Suppressor macrophage (primary cell): ENCODE measurements at regions not wholly inside any gene's neighbourhood (a gene's known extent, or its start where the extent isn't known, plus 50 kb on each side); places are given as distances from the start of the nearest gene placed in this dataset.

Experiments
- DNase-seq, 4 experiments: peaks; one replicate each; pipeline ENCODE4 v3.0.0-alpha.2; 2020 to 2022

DNA sequence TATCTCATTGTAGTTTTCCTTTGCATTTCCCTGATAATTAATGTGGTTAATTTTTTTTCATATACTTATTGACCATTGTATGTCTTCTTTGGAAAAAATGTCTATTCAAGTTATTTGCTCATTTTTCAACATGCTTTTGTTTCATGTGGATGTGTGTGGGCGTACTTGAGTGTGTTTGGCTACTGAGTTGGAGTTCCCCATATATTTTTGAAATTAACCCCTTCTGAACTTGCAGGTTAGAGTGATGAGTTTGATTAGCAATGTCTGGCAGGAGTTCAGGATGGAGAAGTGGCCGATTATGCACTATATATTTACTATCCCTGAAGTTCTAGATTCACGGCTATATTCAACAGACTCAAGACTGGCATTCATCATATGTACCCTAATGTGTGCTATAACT lies 250.4 kb upstream of the TTC14 start:
- no peak for DNase-seq

DNA sequence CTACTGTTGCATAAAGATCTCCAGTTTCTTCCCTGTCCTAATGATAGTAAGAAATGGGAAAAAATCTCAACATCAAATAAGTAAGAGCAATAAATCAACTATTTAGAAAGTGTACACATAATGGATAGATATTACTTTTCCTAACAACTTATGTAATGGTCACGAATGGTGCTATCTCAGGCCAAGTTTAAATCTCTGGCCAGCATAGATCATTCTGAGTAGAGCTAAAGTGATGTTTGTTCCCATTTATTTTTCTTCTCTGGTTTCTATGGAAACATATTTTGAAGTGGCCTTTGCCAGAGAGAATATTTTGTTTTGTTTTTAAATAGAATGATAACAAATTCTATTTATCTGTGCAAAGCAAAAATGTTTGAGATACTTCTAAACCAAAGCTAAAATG lies 249.7 kb upstream of the TTC14 start:
- DNase-seq = no peak

DNA sequence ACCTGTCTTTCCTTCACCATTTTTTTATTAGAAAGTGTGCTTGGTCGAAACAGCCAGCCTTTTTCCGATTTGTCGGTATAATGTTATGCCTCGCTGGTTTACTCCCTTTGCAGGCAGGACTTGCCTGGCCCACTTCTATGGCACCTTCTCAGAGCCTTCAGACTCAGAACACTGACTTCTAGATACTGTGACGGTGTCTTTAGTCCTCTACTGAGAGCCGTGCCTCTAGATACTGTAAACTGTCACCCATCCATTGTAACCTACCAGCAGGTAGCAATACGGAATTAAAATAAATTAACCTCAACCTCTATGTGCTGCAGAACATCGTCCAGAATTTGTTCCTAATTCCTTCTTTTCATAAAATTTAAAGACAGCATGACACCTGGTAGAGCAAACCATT lies 247.7 kb upstream of the TTC14 start:
- DNase-seq = no peak

DNA sequence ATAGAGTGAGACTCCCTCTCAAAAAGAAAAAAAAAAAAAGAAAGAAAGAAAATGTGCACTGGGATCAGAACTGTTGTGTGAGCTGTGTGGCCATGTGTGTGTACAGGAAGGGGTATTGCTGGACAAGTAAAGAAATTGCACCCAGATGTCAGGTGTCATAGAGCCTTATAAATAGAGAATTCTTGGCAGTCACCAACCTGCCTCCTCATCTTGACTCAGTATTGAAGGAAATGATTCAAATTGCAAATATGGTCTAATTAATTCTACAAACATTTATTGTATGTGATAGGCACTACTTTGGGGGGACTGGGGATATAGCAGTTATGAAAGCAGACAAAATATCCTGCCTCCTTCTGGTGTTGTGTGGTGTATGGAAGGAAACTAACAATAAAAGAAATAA lies 243.8 kb upstream of the TTC14 start:
- DNase-seq = no peak

DNA sequence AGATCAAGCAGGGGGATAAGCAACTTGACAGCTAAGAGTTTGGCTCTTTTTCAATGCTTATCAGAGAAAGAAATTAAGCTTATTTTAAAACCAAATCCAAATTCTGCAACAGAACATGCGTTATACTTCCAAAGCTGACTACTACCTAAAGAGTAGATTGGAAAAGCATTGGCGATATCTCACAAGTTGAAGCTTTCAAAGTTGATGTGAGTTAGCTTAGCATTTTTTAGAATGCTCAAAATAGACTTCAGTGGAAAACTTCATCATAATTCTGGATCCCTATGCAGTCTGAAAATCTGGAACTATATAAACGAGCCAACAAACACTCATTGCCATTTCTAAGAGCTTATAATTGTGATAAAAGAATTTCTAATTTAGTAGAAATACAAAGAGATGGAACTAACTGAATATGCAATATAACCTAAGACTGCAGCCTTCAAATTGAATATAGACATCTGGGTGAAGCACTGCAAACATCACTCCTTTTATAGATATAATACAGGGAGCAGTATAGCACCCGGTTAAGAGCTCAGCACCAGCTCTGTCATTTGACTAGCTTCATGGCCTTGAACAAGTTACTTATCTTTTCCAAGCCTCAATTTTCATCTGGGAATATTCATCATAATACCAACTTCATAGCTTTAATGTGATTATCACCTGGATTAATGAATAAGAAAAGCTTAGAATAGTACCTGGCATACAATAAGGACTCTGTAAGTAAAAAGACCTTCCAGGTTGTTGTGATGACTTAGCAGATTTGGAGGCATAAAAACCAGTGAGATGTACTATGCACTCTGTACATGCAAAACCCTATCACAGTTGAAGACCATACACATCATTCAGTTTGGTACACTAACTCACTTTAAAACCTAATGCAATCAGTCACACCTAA lies 242.7 kb upstream of the TTC14 start:
- DNase-seq = no peak

DNA sequence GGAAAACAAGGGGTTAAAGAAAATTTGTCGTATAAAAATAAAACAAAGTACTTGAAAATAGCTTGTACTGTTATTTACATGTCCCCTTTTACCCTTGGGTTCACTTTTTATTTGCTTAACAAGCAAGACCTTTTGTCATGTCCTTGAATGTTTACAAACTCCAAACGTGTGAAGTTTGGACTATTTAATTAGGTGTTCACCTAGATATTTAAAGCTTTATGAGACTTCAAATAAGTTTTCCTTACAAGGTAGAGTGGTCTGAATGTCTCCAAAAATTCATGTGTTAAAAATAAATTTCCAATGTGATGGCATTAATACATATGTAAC lies 242.0 kb upstream of the TTC14 start:
- DNase-seq = no peak

DNA sequence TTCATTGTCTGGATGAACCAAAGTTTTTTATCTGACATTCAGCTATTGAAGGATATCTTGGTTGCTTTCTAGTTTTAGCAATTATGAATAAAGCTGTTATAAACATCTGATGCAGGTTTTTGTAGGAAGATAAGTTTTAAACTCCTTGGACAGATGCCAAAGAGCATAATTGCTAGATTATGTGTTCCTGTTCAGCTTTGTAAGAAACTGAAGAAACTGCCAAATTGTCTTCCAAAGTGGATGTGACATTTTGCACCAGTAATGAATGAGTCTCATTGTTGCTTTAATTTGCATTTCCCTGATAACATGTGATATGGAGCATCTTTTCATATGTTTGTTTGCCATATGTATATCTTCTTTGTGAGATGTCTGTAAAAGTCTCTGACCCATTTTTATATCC lies 239.9 kb upstream of the TTC14 start:
- DNase-seq = no peak

DNA sequence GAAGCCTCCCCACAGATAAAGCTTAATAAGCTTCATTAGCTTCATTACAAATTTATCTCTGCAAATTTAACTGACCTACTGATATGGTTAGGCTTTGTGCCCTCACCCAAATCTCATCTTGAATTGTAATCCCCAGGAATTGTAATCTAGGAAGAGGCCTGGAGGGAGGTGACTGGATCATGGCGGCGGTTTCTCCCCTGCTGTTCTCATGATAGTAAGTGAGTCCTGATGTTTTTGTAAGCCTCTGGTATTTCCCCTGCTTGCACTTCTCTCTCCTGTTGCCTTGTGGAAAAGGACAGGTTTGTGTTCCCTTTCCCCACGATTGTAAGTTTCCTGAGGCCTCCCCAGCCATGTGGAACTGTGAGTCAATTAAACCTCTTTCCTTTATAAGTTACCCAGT lies 226.1 kb upstream of the TTC14 start:
- DNase-seq = no peak

DNA sequence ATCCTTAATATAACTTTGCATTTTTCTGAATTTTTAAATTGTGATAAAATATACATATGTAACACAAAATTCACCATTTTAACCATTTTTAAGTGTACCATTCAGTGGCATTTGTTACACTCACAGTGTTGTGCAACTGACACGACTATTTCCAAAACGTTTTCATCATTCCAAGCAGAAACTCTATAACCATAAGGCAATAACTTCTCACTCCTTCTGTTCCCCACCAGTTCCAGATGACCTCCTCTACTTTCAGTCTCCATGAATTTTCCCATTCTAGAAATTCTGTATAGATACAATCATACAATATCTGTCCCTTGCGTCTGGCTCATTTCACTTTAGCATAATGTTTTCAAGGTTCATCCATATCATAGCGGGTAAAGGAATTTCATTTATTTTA lies 223.5 kb upstream of the TTC14 start:
- no peak for DNase-seq

DNA sequence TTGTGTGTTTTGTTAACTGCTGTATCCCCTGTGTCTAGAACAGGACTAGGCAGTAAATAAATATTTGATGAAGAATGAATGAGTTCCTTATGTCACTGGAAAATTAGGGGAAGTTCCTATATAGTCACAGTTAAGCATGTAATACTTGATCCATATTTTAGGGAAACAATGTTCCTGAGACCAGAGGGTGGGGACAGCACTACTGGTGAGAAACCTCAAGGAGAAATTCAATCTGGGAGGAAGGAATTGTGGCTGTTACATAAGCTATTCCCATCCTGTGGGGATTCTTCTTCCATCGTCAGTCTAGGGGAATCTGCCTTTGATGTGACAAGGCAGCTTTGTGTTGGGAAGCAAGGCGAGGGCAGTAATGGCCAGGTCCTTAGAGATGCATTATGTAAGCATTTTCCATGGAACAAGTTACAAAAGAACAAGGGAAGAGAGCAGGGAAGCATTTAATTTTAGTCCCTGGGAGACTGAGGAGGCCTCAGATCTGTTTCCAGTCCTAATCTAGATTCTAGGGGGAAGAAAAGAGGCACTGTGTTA lies 219.3 kb upstream of the TTC14 start:
- DNase-seq = no peak

DNA sequence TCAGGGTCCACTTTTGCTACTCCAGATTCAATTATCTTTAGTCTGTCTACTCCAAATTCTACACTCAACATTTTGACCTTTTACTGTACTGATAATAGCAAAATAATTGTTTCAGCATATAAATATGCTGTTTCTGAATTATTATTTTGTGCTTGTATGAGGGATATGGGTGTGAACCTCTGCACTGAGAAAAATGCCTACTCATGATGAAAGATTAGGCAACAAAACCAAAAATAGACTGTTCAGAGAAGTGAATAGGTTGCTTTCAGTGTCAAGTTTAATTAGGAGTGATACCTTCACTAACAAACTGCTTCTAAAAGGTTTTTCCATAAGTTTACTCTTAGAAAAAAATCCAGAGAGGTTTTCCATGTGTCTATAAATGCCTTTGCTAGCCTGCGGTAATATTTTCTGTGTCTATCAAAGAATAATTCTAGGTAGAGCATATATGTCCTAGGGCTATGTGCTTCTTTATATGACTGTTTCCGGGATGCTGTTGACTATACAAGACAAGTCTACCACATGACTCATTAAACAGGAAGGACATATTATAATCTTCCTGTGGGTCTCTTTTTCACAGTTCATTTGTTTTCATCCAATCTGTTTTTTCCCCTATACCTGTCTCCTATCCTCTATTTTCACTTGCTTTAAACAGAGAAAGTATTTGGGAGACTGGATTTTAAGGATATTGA lies 218.5 kb upstream of the TTC14 start:
- DNase-seq = no peak

DNA sequence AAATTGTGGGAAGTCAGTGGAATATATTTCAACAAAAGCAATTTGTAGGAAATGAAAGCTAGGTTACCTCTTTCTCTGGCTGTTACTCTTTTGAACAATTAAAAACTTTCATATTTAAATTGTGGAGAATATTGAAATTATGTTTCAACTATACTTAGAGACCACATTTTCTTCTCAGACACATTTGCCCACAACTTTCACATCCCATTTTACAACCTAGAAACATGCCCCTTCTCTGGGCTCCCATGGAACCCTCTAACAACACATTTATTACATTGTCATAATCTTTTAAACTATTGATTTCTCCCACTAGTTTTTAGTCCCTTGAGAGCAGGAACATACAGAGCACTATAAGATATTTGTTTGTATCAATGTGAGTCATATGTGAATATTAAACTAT lies 211.7 kb upstream of the TTC14 start:
- DNase-seq = no peak

DNA sequence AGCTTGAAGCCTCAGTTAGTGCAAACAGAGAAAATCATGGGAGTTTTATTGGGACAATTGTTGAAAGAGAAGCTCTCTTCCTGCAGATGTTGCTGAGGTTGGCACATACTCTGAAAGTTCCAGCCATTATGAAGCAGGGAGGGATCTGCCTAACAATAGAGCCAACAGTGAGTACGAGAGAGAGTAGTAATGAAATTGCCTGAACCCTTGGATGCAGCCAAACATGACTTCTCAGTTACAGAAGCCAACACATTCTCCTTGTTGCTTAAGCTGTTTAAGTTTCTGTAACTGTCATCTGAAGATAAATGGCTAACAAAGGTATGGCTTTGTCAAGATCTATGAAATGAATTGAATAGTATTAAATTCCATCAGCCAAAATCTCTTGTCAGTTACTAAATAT lies 211.0 kb upstream of the TTC14 start:
- no peak for DNase-seq

DNA sequence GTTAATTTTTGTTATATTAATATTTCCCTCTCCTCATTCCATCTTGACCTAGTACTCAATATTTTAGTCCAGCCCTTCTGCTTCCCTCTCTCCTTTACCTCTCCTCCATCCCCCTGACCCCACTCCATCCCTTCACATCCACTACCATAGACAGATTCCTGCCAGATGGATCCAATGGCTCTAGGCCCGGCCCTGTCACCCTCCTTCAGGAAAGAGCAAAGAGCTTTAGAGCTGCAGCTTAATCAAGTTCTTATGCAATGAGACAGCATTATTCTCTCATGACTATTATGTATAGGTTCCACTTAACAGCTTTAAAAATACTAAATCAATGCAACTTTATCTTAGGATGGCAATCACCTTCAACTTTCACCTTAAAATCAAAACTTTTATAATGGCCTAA lies 200.7 kb upstream of the TTC14 start:
- no peak for DNase-seq

DNA sequence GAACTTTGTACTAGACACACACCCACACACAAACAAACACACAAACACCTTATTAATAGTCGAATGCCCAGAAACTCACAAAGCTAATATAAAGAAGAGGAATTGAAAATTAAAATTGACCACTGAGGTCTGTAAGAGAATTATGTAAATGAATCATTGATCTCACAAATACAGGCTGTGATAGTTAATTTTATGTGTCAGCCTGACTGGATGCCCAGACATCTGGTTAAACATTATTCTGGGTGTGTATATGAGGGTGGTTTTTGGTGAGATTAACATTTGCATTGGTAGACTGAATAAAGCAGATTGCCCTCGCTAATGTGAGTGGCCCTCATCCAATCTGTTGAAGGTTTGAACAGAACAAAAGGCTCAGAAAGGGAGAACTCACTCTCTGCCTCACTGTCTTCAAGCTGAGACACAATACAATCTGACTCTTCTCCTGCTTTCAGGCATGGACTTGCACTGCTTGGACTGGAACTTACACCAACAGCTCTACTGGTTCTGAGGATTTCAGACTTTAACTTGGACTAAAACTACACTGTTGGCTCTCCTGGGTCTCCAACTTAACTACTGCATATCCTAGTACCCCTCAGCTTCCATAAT lies 199.4 kb upstream of the TTC14 start:
- no peak for DNase-seq

DNA sequence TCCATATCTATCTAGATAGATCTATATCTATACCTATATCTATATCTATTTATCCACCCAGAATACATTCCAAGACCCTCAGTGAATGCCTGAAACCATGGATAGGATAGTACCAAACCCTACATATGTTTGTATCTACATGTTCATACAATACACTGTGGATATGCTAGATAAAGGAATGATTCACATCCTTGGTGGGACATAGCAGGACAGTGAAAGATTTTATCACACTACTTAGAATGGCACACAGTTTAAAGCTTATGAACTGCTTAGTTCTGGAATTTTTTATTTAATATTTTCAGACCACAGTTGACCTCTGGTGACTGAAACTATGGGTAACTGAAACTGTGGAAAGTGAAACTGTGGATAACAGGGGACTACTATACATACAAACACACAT lies 198.8 kb upstream of the TTC14 start:
- no peak for DNase-seq

DNA sequence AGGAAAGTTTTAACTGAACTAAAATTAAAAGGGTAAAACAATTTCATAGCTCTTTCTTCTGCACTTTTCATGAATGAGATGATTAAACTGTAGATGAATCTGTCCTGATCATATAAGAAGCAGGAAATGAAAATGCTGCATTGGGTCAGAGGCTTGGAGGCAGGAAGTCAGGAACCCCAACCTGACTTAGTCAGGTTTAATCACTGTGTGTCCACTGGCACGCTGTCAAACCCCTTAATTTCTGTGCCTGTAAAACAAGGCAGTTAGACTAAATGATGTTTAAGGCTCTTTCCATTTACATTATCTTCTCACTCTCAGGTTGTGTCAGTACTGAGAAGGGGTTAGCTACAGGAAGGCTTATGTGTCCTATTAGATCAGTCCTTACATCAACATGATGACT lies 193.3 kb upstream of the TTC14 start:
- DNase-seq = no peak

DNA sequence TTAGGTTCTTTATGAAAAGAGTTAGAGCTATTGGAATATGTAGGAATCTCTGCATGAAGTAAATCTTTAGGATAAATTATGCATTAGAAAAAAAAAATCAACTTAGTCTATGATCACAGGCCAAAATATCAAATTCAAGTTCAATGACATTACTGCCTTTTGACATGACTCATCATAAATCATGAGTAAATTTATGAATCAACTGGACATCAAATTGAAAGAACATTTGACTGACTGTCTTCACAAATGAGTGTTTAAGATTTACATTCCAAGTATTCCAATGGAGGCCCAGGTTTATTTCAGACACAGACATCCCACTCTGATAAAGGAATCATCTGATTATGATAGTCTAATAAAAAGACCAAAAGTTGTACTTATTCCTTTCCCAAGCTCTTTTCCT lies 192.8 kb upstream of the TTC14 start:
- DNase-seq = no peak

DNA sequence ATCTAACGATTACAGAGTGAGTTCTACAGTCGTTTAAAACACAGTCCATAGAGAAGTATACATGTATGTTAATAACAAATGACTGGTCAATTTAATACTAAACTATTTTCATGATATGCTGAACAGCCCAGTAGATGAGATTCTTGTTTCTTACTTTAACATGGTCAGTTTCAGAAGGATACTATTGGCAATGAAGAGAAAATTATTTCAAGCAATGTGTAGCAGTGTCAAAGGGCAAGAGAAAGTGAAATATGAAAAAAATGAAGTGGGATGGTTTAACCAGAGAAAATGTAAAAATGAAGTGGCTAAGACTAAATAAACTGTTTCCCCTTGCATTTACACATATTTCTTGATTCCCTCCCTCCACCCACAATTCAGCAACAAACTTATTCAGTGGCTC lies 192.1 kb upstream of the TTC14 start:
- no peak for DNase-seq

DNA sequence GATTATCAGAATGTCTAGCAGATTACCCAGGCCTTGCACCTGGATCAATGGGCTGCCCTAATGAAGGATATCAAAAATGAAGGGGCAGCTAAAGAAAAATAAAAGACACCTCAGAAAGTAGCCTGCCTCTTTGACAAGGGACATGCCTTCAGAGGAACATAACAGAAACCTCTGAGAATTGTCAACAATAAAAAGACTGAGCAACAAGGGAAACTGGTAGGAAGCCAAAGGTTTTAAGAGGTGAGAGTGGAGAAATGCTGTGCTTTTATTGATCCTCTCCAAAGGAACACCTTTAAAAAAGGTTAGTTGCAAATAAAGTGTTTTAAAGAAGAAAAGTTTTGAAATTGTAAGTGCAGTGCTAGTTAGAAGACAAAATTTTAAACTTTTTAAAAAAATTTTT lies 187.8 kb upstream of the TTC14 start:
- no peak for DNase-seq

DNA sequence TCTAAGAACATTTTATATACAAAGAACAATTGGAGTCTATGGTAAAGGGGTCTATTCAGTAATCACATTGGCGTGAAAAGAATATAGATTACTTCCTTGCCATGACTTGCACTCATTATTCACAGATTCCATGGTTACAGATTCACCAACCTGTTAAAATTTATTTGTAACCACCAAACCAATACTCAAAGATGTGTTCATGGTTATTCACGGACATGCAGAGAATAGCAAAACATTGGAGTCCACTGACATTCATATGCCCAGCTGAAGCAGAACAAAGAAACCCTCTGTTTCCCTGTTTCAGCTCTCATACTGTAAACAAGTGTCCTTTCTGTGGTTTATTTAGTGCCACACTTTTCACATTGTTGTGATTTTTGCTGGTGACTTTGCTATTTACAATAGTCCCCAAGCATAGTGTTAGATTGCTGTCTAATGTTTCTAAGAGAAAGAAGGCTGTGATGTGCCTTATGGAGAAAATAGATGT lies 185.8 kb upstream of the TTC14 start:
- DNase-seq = no peak

DNA sequence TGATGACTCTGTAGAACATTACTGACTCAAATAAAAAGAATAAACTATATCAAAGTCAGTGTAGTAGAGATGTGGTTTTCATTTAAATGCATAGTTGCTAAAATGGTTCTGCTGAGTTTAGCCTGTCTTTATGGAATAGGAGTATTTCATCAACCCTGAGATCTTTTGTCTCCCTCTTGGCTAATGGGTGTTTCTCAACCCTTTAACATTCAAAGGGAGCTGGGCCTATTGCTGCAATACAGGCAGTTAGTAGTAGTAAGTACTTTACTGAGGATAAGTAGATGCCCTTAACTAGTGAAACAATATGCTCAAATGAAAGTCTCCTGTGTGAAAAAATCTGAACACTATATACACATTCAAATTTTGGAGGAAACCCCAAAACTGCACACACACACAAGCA lies 184.7 kb upstream of the TTC14 start:
- DNase-seq = no peak

DNA sequence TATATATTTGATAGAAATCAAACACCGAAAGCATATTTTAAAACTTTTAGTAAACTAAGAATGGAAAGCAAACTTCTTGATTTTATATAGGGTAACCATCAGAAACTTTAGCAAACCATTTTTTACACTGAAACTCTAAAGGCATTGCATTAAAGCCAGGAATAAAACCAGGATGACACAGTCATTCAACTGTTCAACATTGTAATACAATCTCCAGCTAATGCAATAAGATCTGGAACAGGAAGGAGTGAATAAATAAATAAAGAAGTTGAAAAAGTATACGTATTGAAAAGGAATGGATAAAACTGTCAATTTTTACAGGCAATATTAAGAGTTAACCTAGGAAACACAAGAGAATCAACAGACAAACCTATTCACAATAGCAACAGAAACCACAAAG lies 181.9 kb upstream of the TTC14 start:
- no peak for DNase-seq

DNA sequence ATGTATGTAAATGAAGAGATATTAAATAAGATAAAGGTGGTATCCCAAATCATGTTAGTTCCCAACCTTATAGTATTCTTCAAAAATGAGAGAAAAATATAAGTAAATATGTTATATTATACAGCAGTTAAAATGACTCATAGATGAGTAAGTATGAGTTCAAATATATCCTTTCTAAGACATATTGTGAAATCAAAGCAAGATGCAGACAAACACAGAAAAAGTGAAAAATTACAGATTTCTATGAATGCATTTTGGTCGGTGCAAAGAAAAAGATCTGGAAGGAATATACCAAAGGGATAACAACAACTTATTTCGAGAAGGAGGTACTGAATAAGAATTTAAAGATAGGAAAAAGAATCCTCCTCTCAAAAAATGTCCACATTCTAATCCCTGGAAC lies 181.2 kb upstream of the TTC14 start:
- no peak for DNase-seq
